ENCODE measurements at regions not wholly inside any gene's neighbourhood (a gene's known extent, or its start where the extent isn't known, plus 50 kb on each side); places are given as distances from the start of the nearest gene placed in this dataset.

GRCh38 chr3:5341610-5342009 is 154.1 kb downstream of the EDEM1 start:
- Mint-ChIP-seq H3K4me1 (no peaks in the 10 kb centered on the region), H3K36me3 (no peaks in the 10 kb centered on the region), H3K4me3 (no peak overlapping the region), H3K9me3 (peaks cover 0 to 1% (median 0%) of the 10 kb centered on the region in 7 donors), H3K27ac (no peak overlapping the region), H3K27me3 (peaks cover 5% of the 10 kb centered on the region)
- no peak overlapping the region for H3K27ac ChIP-seq (ENCODE audit: insufficient read depth, low read length, poor library complexity, severe bottlenecking)
- H3K27me3 ChIP-seq (ENCODE audit: control insufficient read depth, insufficient read depth, low read length): no peaks in the 10 kb centered on the region
- no peaks in the 10 kb centered on the region for H3K4me1 ChIP-seq (ENCODE audit: control insufficient read depth, insufficient read depth, low read length, poor library complexity, severe bottlenecking)
- DNase-seq (no peak), ATAC-seq (ENCODE audit: low read depth in 2 of 2) (no peak)
- H3K9me3 ChIP-seq (ENCODE audit: control insufficient read depth in 2 of 2, low read length in 2 of 2): no peaks in the 10 kb centered on the region
- H3K36me3 ChIP-seq (ENCODE audit: control insufficient read depth, insufficient read depth, low read length): no peaks in the 10 kb centered on the region
- no peak overlapping the region for H3K4me3 ChIP-seq (ENCODE audit: low read depth, low read length)

DNA sequence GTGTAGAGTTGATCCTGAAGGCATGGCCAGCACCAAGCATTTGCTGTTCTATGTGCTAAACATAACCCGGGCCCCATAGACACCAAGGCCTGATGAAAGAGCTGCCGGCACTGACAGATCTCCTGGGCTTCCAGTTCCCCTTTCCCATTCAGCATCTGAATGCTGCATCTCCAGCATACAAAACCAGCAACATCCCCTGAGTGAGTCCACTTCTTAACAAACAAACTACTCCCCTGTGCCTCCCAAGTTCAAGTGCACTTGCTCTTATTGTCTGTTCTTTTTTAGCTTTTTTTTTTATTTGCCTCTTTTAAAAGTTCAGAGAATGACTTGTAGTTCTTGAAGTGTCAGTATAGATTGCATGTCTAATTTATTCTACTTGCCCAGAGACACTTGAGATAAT is 156.0 kb downstream of the EDEM1 start:
- H3K27ac Mint-ChIP-seq: no peak overlapping the region
- DNase-seq: no peak
- no peaks in the 10 kb centered on the region for H3K36me3 Mint-ChIP-seq
- H3K4me1 ChIP-seq (ENCODE audit: control insufficient read depth, insufficient read depth, low read length, poor library complexity, severe bottlenecking): no peaks in the 10 kb centered on the region
- H3K27me3 Mint-ChIP-seq: peaks cover 4% of the 10 kb centered on the region
- no peak overlapping the region for H3K4me3 Mint-ChIP-seq
- no peak overlapping the region for H3K4me3 ChIP-seq (ENCODE audit: low read depth, low read length)
- no peaks in the 10 kb centered on the region for H3K9me3 ChIP-seq (ENCODE audit: control insufficient read depth in 2 of 2, low read length in 2 of 2)
- H3K4me1 Mint-ChIP-seq: no peaks in the 10 kb centered on the region
- H3K36me3 ChIP-seq (ENCODE audit: control insufficient read depth, insufficient read depth, low read length): no peaks in the 10 kb centered on the region
- no peak overlapping the region for H3K27ac ChIP-seq (ENCODE audit: insufficient read depth, low read length, poor library complexity, severe bottlenecking)
- H3K27me3 ChIP-seq (ENCODE audit: control insufficient read depth, insufficient read depth, low read length): no peaks in the 10 kb centered on the region
- H3K9me3 Mint-ChIP-seq: peaks cover 0 to 1% (median 0%) of the 10 kb centered on the region in 7 donors
- ATAC-seq (ENCODE audit: low read depth in 2 of 2): no peak

- no peak overlapping the region for H3K27ac ChIP-seq (ENCODE audit: insufficient read depth, low read length, poor library complexity, severe bottlenecking)
- Mint-ChIP-seq H3K27ac (no peak overlapping the region), H3K36me3 (no peaks in the 10 kb centered on the region), H3K4me1 (no peaks in the 10 kb centered on the region), H3K27me3 (peaks cover 6% of the 10 kb centered on the region), H3K9me3 (peaks cover 0 to 1% (median 0%) of the 10 kb centered on the region in 7 donors), H3K4me3 (no peak overlapping the region)
- no peaks in the 10 kb centered on the region for H3K4me1 ChIP-seq (ENCODE audit: control insufficient read depth, insufficient read depth, low read length, poor library complexity, severe bottlenecking)
- H3K27me3 ChIP-seq (ENCODE audit: control insufficient read depth, insufficient read depth, low read length): peaks cover 1% of the 10 kb centered on the region
- no peaks in the 10 kb centered on the region for H3K36me3 ChIP-seq (ENCODE audit: control insufficient read depth, insufficient read depth, low read length)
- DNase-seq (no peak), ATAC-seq (ENCODE audit: low read depth in 2 of 2) (no peak)
- no peak overlapping the region for H3K4me3 ChIP-seq (ENCODE audit: low read depth, low read length)
- H3K9me3 ChIP-seq (ENCODE audit: control insufficient read depth in 2 of 2, low read length in 2 of 2): no peaks in the 10 kb centered on the region
These were observed 157.2 kb downstream of the EDEM1 start for GRCh38 chr3:5344707-5345106.

GRCh38 chr3:5347486-5347885 is 160.0 kb downstream of the EDEM1 start:
- no peaks in the 10 kb centered on the region for H3K4me1 Mint-ChIP-seq
- H3K27ac ChIP-seq (ENCODE audit: insufficient read depth, low read length, poor library complexity, severe bottlenecking): no peak overlapping the region
- DNase-seq (no peak), ATAC-seq (ENCODE audit: low read depth in 2 of 2) (no peak)
- H3K4me3 Mint-ChIP-seq: no peak overlapping the region
- no peak overlapping the region for H3K27ac Mint-ChIP-seq
- no peaks in the 10 kb centered on the region for H3K9me3 ChIP-seq (ENCODE audit: control insufficient read depth in 2 of 2, low read length in 2 of 2)
- no peaks in the 10 kb centered on the region for H3K36me3 Mint-ChIP-seq
- no peak overlapping the region for H3K4me3 ChIP-seq (ENCODE audit: low read depth, low read length)
- peaks cover 8% of the 10 kb centered on the region for H3K27me3 Mint-ChIP-seq
- no peaks in the 10 kb centered on the region for H3K36me3 ChIP-seq (ENCODE audit: control insufficient read depth, insufficient read depth, low read length)
- H3K9me3 Mint-ChIP-seq: no peaks in the 10 kb centered on the region
- peaks cover 1% of the 10 kb centered on the region for H3K27me3 ChIP-seq (ENCODE audit: control insufficient read depth, insufficient read depth, low read length)
- H3K4me1 ChIP-seq (ENCODE audit: control insufficient read depth, insufficient read depth, low read length, poor library complexity, severe bottlenecking): no peaks in the 10 kb centered on the region

DNA sequence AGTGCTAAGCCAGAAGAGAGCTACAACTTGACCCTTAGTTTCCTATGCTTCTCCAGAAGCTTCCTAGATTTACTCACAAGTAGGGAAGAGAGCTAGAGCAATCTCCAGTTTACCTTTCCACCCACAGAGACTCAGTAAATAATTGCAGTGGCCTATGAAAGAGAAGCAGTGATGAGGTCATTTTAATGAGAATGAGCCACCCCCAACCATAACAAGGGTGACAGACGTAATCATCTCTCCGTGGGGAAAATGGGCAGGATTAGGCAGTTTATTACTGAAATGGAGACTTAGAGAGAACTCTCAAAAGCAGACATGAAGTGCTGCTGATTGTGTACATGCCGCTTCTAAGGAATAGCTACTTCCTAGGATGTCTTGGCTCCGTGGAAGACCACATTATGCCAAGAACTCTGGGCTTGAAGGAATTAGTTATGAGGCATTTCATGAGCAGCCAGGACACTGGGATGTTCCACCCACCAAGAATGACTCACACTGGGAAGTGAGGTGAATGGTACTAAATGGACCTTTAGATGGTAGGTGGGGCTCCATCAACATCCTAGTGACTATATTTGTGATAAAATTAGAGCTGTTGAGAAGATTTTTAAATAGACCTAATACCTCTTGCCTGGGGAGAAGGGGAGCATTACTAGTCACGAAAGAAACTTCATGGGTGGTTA is 160.9 kb downstream of the EDEM1 start:
- Mint-ChIP-seq H3K27ac (no peak overlapping the region), H3K4me1 (no peaks in the 10 kb centered on the region), H3K36me3 (no peaks in the 10 kb centered on the region), H3K27me3 (peaks cover 8% of the 10 kb centered on the region), H3K9me3 (no peaks in the 10 kb centered on the region), H3K4me3 (no peak overlapping the region)
- Histone ChIP-seq H3K27me3 (ENCODE audit: control insufficient read depth, insufficient read depth, low read length) (peaks cover 1% of the 10 kb centered on the region), H3K36me3 (ENCODE audit: control insufficient read depth, insufficient read depth, low read length) (no peaks in the 10 kb centered on the region), H3K9me3 (ENCODE audit: control insufficient read depth in 2 of 2, low read length in 2 of 2) (no peaks in the 10 kb centered on the region), H3K4me1 (ENCODE audit: control insufficient read depth, insufficient read depth, low read length, poor library complexity, severe bottlenecking) (no peaks in the 10 kb centered on the region), H3K4me3 (ENCODE audit: low read depth, low read length) (no peak overlapping the region), H3K27ac (ENCODE audit: insufficient read depth, low read length, poor library complexity, severe bottlenecking) (no peak overlapping the region)
- no peak for ATAC-seq (ENCODE audit: low read depth in 2 of 2)
- no peak for DNase-seq

- ATAC-seq (ENCODE audit: low read depth in 2 of 2) (no peak), DNase-seq (no peak)
- H3K27me3 ChIP-seq (ENCODE audit: control insufficient read depth, insufficient read depth, low read length): peaks cover 1% of the 10 kb centered on the region
- no peaks in the 10 kb centered on the region for H3K36me3 Mint-ChIP-seq
- no peak overlapping the region for H3K27ac Mint-ChIP-seq
- no peak overlapping the region for H3K27ac ChIP-seq (ENCODE audit: insufficient read depth, low read length, poor library complexity, severe bottlenecking)
- H3K4me1 ChIP-seq (ENCODE audit: control insufficient read depth, insufficient read depth, low read length, poor library complexity, severe bottlenecking): no peaks in the 10 kb centered on the region
- H3K9me3 ChIP-seq (ENCODE audit: control insufficient read depth in 2 of 2, low read length in 2 of 2): no peaks in the 10 kb centered on the region
- no peaks in the 10 kb centered on the region for H3K9me3 Mint-ChIP-seq
- no peak overlapping the region for H3K4me3 Mint-ChIP-seq
- H3K27me3 Mint-ChIP-seq: peaks cover 8% of the 10 kb centered on the region
- no peaks in the 10 kb centered on the region for H3K4me1 Mint-ChIP-seq
- no peaks in the 10 kb centered on the region for H3K36me3 ChIP-seq (ENCODE audit: control insufficient read depth, insufficient read depth, low read length)
- H3K4me3 ChIP-seq (ENCODE audit: low read depth, low read length): no peak overlapping the region
These were observed 161.8 kb downstream of the EDEM1 start for GRCh38 chr3:5349343-5349742.

GRCh38 chr3:5357089-5357488 is 169.6 kb downstream of the EDEM1 start:
- H3K4me3 ChIP-seq (ENCODE audit: low read depth, low read length): no peak overlapping the region
- no peaks in the 10 kb centered on the region for H3K36me3 ChIP-seq (ENCODE audit: control insufficient read depth, insufficient read depth, low read length)
- Mint-ChIP-seq H3K4me1 (no peaks in the 10 kb centered on the region), H3K9me3 (peaks cover 0 to 17% (median 8%) of the 10 kb centered on the region in 7 donors), H3K36me3 (peaks cover 4% of the 10 kb centered on the region), H3K27ac (no peak overlapping the region), H3K27me3 (no peaks in the 10 kb centered on the region), H3K4me3 (no peak overlapping the region)
- no peak for DNase-seq
- no peak for ATAC-seq (ENCODE audit: low read depth in 2 of 2)
- H3K4me1 ChIP-seq (ENCODE audit: control insufficient read depth, insufficient read depth, low read length, poor library complexity, severe bottlenecking): no peaks in the 10 kb centered on the region
- no peak overlapping the region for H3K27ac ChIP-seq (ENCODE audit: insufficient read depth, low read length, poor library complexity, severe bottlenecking)
- peaks cover 5 to 8% of the 10 kb centered on the region in 2 experiments for H3K9me3 ChIP-seq (ENCODE audit: control insufficient read depth in 2 of 2, low read length in 2 of 2)
- H3K27me3 ChIP-seq (ENCODE audit: control insufficient read depth, insufficient read depth, low read length): no peaks in the 10 kb centered on the region

DNA sequence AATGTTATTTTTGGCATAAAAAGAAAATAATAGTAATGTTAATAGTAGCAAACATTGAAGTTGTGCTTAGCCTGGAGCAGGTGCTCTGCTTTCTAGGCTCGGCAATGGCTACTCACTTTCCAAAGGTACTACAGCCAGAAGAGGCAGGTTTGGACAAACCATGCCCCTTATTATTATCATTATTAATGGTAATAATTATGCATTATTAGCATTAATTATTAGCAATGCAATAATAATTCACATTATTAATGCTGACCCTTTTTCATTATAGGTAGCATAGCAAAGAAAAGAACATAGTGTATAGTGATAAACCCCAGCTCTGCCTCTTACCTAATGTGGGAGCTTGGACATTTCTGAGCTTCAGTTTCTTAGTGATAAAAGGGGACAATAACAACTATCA is 171.4 kb downstream of the EDEM1 start:
- H3K36me3 ChIP-seq (ENCODE audit: control insufficient read depth, insufficient read depth, low read length): no peaks in the 10 kb centered on the region
- Mint-ChIP-seq H3K4me3 (no peak overlapping the region), H3K27ac (no peak overlapping the region), H3K9me3 (peaks cover 0 to 17% (median 8%) of the 10 kb centered on the region in 7 donors), H3K36me3 (peaks cover 4% of the 10 kb centered on the region), H3K4me1 (no peaks in the 10 kb centered on the region), H3K27me3 (no peaks in the 10 kb centered on the region)
- H3K4me3 ChIP-seq (ENCODE audit: low read depth, low read length): no peak overlapping the region
- H3K27ac ChIP-seq (ENCODE audit: insufficient read depth, low read length, poor library complexity, severe bottlenecking): no peak overlapping the region
- H3K4me1 ChIP-seq (ENCODE audit: control insufficient read depth, insufficient read depth, low read length, poor library complexity, severe bottlenecking): no peaks in the 10 kb centered on the region
- DNase-seq (no peak), ATAC-seq (ENCODE audit: low read depth in 2 of 2) (no peak)
- H3K27me3 ChIP-seq (ENCODE audit: control insufficient read depth, insufficient read depth, low read length): no peaks in the 10 kb centered on the region
- peaks cover 5 to 8% of the 10 kb centered on the region in 2 experiments for H3K9me3 ChIP-seq (ENCODE audit: control insufficient read depth in 2 of 2, low read length in 2 of 2)

Data from CD4-positive, CD25-positive, alpha-beta regulatory T cell (primary cell).